ENCODE measurements at regions not wholly inside any gene's neighbourhood (a gene's known extent, or its start where the extent isn't known, plus 50 kb on each side); places are given as distances from the start of the nearest gene placed in this dataset.

DNA sequence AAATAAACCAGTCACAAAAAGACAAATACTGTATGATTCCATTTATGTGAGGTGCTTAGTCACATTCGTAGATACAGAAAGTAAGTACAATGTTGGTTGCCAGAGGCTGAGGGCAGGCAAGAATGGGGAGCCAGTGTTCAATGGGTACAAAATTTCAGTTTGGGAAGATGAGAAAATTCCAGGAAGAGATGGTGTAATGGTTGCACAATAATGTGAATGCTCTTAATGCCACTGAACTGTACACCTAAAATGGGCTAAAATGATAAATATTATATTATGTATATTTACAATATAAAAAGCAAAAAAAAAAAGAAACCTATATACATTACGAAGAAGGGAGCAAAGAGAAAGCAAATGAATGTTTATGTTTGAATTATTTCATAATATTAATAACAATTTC, 329.0 kb downstream of the C11orf87 start:
- no peak for TF ChIP-seq CTCF (IDR thresholded peaks at IDR 0.05; ENCODE audit: unreplicated experiment)
- Mint-ChIP-seq H3K27ac (no peak overlapping the region), H3K4me3 (ENCODE audit: low read depth) (no peak overlapping the region), H3K9me3 (ENCODE audit: low read depth) (no peaks in the 10 kb centered on the region), H3K36me3 (ENCODE audit: insufficient read depth) (no peaks in the 10 kb centered on the region), H3K27me3 (peaks cover 8% of the 10 kb centered on the region), H3K4me1 (ENCODE audit: low read depth) (no peaks in the 10 kb centered on the region)
- DNase-seq (ENCODE audit: low spot score, unreplicated experiment), result no peak

- Mint-ChIP-seq H3K4me3 (ENCODE audit: low read depth) (no peak overlapping the region), H3K27ac (no peak overlapping the region), H3K4me1 (ENCODE audit: low read depth) (no peaks in the 10 kb centered on the region), H3K36me3 (ENCODE audit: insufficient read depth) (no peaks in the 10 kb centered on the region), H3K27me3 (peaks cover 8% of the 10 kb centered on the region), H3K9me3 (ENCODE audit: low read depth) (no peaks in the 10 kb centered on the region)
- no peak for DNase-seq (ENCODE audit: low spot score, unreplicated experiment)
- TF ChIP-seq CTCF (IDR thresholded peaks at IDR 0.05; ENCODE audit: unreplicated experiment), result no peak
Observed at GRCh38 chr11:109752212-109752825, 330.3 kb downstream of the C11orf87 start.

- TF ChIP-seq CTCF (IDR thresholded peaks at IDR 0.05; ENCODE audit: unreplicated experiment), result no peak
- Mint-ChIP-seq H3K4me1 (ENCODE audit: low read depth) (no peaks in the 10 kb centered on the region), H3K9me3 (ENCODE audit: low read depth) (peaks cover 4% of the 10 kb centered on the region), H3K36me3 (ENCODE audit: insufficient read depth) (no peaks in the 10 kb centered on the region), H3K27me3 (no peaks in the 10 kb centered on the region), H3K4me3 (ENCODE audit: low read depth) (no peak overlapping the region), H3K27ac (no peak overlapping the region)
- DNase-seq (ENCODE audit: low spot score, unreplicated experiment), result no peak
Observed at GRCh38 chr11:109756521-109756920, 334.5 kb downstream of the C11orf87 start.

DNA sequence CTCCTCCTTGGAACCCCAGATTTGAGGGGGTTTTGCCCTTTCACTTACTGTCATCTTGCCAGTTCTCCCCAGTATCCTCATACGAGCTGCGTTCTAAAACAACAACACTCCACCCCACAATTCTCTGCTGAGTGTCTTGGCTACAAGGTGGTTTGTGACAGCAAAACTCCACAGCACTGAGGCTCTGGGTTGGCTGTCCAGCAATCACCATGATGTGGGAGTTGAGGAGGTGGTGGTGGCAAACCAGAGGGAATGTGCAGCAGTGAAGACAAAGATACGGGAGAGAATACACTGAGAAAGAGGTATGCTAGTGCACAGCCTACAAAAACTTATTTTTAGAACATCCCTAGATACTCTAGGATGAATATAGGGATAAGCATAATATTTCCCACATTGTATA, 335.0 kb downstream of the C11orf87 start:
- no peak for DNase-seq (ENCODE audit: low spot score, unreplicated experiment)
- H3K9me3 Mint-ChIP-seq (ENCODE audit: low read depth), result peaks cover 4% of the 10 kb centered on the region
- H3K4me3 Mint-ChIP-seq (ENCODE audit: low read depth), result no peak overlapping the region
- H3K36me3 Mint-ChIP-seq (ENCODE audit: insufficient read depth), result no peaks in the 10 kb centered on the region
- H3K27me3 Mint-ChIP-seq, result no peaks in the 10 kb centered on the region
- H3K4me1 Mint-ChIP-seq (ENCODE audit: low read depth), result no peaks in the 10 kb centered on the region
- no peak overlapping the region for H3K27ac Mint-ChIP-seq
- no peak for TF ChIP-seq CTCF (IDR thresholded peaks at IDR 0.05; ENCODE audit: unreplicated experiment)

DNA sequence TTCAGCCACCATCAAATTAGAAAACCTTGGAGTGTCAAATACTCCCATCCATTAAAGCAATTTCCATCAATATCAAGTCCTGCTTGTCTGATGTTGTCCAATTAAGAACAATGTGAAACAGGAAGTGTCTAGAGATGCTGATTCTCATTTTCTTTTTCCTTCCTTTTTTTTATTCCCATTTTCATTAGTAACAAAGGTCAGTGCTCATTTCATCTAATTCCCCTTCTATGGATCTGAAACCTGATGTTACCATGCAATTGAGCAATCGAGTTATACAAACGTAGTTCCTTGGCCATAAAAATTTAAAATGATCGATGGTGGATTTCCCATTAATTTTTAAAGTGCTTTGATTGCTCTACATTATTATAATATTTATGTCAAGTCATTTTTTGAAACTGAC, 330.6 kb upstream of the ZC3H12C start:
- Mint-ChIP-seq H3K4me1 (ENCODE audit: low read depth) (peaks cover 2% of the 10 kb centered on the region), H3K27ac (no peak overlapping the region), H3K9me3 (ENCODE audit: low read depth) (peaks cover 4% of the 10 kb centered on the region), H3K4me3 (ENCODE audit: low read depth) (no peak overlapping the region), H3K27me3 (no peaks in the 10 kb centered on the region), H3K36me3 (ENCODE audit: insufficient read depth) (no peaks in the 10 kb centered on the region)
- TF ChIP-seq CTCF (IDR thresholded peaks at IDR 0.05; ENCODE audit: unreplicated experiment), result no peak
- no peak for DNase-seq (ENCODE audit: low spot score, unreplicated experiment)
